SIG-M5 treated with dmso at 0.1 percent for 504 hours (cell line): ENCODE measurements at regions not wholly inside any gene's neighbourhood (a gene's known extent, or its start where the extent isn't known, plus 50 kb on each side); places are given as distances from the start of the nearest gene placed in this dataset.
"Not testable (repeated sequence)": the region's sequence is repeated elsewhere in the genome, so short reads cannot be mapped to it uniquely, and the experiment has no call there.

Experiments used
- DNase-seq: peaks from one replicate; lab custom pipeline; 2025; ENCODE audit not compliant: unreplicated experiment; lab: John Stamatoyannopoulos, UW

GRCh38 chr16:22651111-22651817 is 140.6 kb downstream of the NPIPB5 start:
- not testable (repeated sequence) for DNase-seq

- no peak for DNase-seq
Observed at GRCh38 chr16:22652463-22652845, 141.8 kb downstream of the NPIPB5 start.

GRCh38 chr16:22653876-22654275 is 143.2 kb downstream of the NPIPB5 start:
- DNase-seq, result no peak

GRCh38 chr16:22656573-22656972 is 145.9 kb downstream of the NPIPB5 start:
- not testable (repeated sequence) for DNase-seq

GRCh38 chr16:22659933-22660332 is 149.2 kb downstream of the NPIPB5 start:
- DNase-seq, result no peak

- no peak for DNase-seq
Observed at GRCh38 chr16:22660441-22661160, 149.9 kb downstream of the NPIPB5 start.

GRCh38 chr16:22661161-22661647 is 150.5 kb downstream of the NPIPB5 start:
- no peak for DNase-seq

GRCh38 chr16:22662958-22663357 is 151.0 kb upstream of the HS3ST2 start:
- DNase-seq, result not testable (repeated sequence)

- DNase-seq, result no peak
Observed at GRCh38 chr16:22663389-22664064, 150.4 kb upstream of the HS3ST2 start.

GRCh38 chr16:22664132-22664531 is 149.8 kb upstream of the HS3ST2 start:
- no peak for DNase-seq

- no peak for DNase-seq
Observed at GRCh38 chr16:22664561-22664997, 149.4 kb upstream of the HS3ST2 start.

GRCh38 chr16:22665048-22665797 is 148.7 kb upstream of the HS3ST2 start:
- DNase-seq, result no peak

- DNase-seq, result no peak
Observed at GRCh38 chr16:22665803-22666202, 148.2 kb upstream of the HS3ST2 start.

GRCh38 chr16:22668318-22668717 is 145.6 kb upstream of the HS3ST2 start:
- DNase-seq, result no peak

GRCh38 chr16:22670044-22670536 is 143.9 kb upstream of the HS3ST2 start:
- DNase-seq, result no peak

- DNase-seq, result no peak
Observed at GRCh38 chr16:22670551-22671041, 143.4 kb upstream of the HS3ST2 start.

GRCh38 chr16:22671301-22672076 is 142.5 kb upstream of the HS3ST2 start:
- DNase-seq, result no peak

GRCh38 chr16:22672830-22673210 is 141.1 kb upstream of the HS3ST2 start:
- DNase-seq, result no peak

- no peak for DNase-seq
Observed at GRCh38 chr16:22673421-22673831, 140.5 kb upstream of the HS3ST2 start.

- DNase-seq, result no peak
Observed at GRCh38 chr16:22674832-22675191, 139.2 kb upstream of the HS3ST2 start.
